Erythroblast (primary cell): ENCODE measurements at regions not wholly inside any gene's neighbourhood (a gene's known extent, or its start where the extent isn't known, plus 50 kb on each side); places are given as distances from the start of the nearest gene placed in this dataset.

Experiments used
- GATA1 ChIP-seq: IDR thresholded peaks from 2 replicates; pipeline ENCODE4 v1.6.1; 2011; ENCODE audit warnings: low read depth, mild to moderate bottlenecking, control low read depth, low read length, moderate library complexity
- POLR2A ChIP-seq: IDR thresholded peaks from 2 replicates; pipeline ENCODE4 v1.6.1; 2011; ENCODE audit warnings: mild to moderate bottlenecking, low read length

- no peak for TF ChIP-seq POLR2A
- no peak for TF ChIP-seq GATA1
These were observed 761.0 kb upstream of the COBL start for GRCh38 chr7:52077571-52077970.
